ENCODE measurements at regions not wholly inside any gene's neighbourhood (a gene's known extent, or its start where the extent isn't known, plus 50 kb on each side); places are given as distances from the start of the nearest gene placed in this dataset.
"Not testable (repeated sequence)": the region's sequence is repeated elsewhere in the genome, so short reads cannot be mapped to it uniquely, and the experiment has no call there.

DNA sequence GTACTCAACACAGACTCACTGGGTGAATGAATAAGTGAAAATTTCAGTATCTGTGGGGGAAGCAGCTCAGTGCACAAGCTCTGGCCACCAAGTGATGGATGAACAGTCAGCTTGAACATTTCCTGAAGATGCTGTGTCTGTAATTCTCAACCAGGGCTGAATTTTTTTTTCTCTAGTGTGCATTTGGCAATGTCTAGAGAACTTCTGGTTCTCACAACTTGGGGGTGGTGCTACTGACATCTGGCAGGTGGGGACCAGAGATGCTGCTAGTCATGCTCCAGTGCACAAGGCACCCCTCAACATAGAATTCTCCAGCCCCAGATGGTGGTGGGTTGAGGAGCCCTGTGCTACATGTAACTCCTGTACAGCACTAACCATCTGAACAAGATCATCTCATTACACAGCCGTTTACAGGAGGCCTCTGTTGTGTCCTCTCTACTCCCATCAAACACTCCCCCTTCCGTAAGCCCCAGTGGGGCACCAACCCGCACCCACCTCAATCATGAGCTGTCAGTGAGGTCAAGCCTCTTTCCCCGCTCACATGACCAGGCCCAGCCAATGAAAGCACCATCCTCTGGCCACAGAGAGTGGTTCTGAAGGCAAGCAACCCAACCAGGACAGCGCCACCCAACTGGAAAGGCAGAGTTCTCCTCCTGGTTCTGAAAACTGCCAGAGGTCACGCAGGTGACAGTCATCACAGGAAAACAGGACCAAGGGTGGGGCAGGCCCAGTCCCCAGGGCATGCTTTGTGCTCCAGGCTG is 103.9 kb upstream of the PMEPA1 start:
- no peak for DNase-seq

DNA sequence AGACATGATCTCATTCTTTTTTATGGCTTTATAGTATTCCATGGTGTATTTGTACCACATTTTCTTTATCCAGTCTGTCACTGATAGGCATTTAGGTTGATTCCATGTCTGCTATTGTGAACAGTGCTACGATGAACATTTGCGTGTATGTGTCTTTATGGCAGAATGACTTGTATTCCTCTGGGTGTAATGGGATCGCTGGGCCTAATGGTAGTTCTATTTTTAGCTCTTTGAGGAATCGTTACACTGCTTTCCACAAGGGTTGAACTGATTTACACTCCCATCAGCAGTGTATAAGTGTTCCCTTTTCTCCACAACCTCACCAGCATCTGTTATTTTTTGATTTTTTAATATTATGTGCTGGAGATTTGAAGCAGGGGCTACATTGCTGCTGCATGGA is 102.8 kb upstream of the PMEPA1 start:
- DNase-seq = not testable (repeated sequence)

DNA sequence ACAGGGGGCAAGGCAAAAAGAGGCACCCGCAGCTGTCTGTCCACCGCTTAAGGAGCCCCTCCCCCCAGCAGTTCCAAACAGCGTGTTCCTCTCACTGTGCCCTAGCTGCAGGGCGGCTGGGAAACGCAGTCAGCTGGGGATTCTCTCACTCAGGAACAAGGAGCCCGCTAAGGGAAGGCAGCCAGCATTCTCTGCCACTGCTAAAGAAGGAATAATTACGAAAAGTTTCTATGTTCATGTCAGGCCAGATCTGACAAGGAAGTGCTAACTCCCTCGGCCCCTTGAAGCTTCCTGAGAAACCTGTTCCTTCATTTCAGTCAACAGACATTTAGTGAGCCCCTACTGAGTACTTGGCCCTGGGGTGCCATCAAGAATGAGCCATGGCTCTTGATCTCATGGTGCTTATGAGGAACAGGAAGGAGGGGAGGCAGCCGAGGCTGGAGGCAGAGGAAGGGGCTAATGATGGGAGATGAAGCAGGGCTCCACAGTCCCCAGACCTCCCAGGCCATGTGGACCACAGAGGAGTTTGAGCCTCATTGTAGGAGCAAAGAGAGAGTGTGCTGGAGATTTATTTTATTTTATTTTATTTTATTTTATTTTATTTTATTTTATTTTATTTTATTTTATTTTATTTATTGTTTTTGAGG is 101.7 kb upstream of the PMEPA1 start:
- no peak for DNase-seq

DNA sequence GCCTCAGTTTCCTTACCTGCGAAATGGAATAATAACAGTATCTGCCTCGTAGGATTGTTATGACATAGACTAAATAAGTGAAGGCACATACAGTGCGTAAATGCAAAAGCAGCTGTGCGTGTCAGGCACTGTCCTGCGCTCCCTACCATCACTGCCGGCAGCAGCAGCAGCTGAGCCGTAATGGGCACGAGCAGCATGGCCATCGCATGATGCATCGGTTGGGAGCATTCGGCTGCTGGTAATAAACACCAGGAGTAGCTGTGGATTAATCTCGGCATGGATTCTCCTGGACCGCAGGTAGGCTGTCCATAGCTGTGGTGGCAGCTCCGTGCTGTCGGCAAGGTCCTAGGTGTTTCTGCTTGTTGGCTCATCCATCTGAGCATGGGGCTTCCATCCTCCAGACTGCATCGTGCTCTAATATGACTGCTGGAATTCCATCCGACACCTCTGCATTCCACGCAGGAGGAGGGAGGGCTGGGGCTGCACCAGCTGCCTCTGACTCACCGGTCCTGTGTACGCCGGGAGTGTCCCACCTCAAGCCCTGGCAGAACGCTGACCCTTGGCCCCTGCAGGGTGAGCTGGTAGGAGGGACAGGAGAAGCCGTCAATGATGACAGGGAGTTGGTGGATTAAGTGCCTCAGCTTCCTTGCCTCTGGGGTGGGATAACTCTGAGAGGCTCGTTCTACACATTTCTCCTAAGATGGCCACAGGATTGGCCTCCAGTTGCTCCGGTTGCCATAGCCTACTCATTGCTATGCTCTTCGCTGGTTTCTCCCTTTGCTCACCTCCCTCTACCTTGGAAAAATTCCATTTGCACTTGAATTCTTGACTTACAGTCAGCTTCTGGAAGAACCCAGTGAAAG is 100.9 kb upstream of the PMEPA1 start:
- no peak for DNase-seq

DNA sequence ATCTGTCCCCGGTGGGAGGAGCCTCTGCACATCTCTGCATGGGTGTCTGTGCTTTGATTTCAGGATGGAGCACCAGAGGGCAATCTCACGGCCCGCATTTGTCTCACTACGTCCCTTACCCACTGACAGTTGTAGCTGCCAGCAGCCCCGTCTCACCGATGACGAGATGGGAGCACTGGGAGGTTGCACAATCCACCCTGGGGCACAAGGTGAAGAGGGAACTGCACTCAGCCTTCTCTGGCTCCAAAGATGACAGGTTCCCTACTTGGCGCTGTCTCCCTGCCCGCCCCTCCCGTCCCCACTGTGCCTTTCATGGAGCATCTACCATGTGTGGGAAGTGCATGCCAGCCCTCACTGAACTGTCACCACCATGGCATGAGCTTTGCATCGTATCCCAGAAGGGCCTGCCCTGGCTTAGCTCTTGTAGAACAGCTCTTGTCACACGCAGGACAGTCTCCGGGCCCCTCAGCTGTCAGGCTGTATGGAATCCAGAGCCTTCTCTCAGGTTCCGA is 99.9 kb upstream of the PMEPA1 start:
- no peak for DNase-seq

DNA sequence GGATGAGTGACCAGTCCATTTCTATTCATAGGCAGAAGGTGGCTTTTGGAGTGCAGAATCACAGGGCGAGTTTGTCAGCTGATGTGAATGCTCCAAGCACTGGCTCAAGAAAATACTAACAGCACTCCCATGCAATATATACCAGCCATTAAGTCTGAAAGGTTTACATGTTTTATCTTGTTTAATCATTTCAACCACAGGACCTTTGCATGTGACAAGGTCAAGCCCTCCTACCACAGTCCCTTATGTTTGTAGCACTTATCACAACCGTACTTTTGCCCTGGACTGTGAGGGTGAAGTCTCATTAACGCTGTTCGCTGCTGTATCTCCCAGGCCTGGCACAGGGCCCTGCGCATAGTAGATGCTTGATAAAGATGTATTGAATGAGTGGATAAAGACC is 99.3 kb upstream of the PMEPA1 start:
- DNase-seq = no peak

DNA sequence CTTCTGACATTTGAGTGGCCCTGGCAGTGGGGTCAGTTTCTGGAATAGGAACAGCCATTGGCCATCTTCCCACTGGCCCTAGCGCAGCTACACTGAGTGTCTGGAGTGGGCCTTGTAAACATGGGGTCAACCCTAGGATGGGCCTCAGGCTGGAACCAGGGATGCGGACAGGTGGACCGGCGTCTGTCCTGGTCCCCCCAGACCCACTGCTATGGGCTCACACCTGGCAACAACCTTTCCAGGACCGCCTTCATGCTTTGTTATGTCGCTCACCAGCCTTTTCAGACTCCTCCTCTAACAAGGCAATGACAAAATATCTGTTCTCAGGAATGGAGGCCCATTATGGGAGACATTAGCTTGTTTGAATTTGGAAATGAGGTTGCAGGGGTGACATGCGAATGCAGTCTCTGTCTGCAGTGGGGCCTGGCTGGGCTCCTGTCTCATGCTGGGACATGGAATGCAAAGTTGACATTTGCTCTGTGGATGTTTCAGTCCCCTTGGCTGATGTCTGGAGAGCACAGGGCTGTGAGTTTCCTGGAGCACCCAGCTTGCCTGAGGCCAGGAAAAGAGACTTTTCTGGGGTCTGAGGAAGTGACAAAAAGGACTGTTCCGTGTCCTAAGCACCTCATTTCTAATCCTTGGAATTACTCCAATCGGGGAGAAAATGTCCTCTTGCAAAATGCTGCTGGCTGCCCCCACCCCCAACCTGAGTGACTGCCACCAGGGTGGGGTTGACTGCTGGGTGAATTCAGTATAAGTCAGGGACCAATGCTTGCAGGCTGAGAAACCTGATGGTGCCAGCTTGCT is 98.7 kb upstream of the PMEPA1 start:
- no peak for DNase-seq

DNA sequence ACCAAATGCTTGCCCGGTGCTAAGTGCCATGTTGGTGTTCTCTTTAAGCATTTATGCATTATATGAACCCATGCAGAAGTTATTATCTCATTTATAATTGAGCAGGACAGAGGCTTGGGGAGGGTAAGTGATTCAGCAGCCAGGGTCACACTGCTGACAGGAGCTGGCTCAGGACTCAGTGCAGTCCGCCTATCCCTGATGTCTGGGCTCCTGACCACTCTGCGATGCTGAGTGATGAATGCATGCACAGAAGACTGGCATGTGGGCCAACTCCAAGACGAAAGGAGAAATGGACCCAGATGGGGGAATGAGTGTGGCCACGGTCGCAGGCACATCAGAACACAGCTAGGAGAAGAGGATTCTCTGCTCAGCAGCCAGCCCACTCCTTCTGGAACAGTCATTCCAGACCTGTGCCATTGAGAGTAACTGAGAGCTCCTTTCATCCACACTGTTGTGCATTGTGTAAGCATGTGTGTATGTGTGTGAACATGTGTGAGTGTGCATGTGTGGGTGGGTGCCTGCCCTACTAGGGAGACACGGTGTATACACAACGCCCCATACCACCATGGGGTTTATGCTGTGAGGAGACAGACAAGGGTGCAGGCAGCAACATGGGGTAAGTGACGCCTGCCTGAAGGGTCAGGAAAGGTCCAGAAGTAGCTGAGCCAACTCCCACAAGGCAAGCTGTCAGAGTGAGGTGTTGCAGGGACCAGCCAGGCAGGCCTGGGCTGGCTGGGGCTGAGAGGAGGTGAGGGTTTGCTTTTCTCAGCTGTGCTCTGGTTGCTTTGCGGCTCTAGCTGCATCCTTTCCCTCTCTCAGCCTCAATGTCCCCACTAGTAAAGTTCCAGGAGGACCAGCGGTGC is 97.8 kb upstream of the PMEPA1 start:
- no peak for DNase-seq

DNA sequence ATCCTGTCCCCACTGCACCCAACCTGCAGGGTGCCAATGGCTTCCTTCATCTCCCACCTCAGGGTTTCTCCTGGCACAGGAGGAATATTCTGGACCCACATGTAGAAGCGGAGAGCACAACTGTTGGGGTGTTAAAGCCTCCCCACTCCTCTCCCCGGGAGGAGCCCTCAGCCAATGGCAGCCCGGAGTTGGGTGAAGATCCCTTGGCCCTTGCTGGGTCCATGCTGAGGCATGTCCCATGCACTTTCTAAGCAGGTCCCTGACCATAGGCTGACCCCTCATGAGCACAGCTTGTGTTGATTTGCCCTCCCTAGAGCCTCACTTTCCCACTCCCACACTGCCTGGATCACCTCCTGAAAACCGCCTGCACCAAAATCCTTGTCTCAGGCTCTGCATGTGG is 97.2 kb upstream of the PMEPA1 start:
- no peak for DNase-seq

DNA sequence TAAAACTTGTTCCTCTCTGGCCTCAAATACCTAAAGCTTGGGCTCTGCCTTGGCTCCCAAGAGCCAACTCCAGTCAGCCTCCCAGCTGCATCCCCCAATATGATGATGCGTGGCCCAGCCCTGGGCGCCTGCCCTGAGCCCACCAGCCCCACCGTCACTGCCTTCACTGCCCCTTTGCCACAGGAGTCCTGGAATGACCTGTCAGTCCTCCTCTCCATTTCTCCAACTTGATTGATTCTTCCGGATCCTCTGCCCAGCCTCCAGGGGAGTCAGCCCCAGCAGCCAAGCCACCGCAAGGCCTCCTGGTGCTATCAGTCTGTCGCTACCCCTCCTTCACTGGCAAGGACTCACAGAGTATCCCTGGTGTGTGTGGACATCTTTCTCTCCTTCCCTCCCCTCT is 96.7 kb upstream of the PMEPA1 start:
- no peak for DNase-seq

DNA sequence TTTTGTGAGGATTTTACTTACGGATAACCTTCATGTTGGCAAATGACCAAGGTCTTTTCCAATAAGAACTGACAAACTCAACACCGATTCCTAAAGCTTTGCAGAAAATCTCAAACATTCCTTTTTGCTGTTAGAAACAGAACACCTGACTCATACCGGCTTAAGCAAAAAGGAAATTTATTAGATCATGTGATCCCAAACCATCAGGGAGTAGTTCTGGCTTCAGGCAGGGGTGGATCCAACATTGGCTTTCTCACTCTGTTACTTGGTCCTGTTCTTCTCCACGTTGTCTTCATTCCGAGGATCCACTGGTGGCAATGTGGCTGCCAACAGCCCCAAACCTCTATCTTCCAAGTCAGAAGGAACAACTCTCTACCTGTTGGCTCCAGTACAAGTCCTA is 95.9 kb upstream of the PMEPA1 start:
- no peak for DNase-seq

DNA sequence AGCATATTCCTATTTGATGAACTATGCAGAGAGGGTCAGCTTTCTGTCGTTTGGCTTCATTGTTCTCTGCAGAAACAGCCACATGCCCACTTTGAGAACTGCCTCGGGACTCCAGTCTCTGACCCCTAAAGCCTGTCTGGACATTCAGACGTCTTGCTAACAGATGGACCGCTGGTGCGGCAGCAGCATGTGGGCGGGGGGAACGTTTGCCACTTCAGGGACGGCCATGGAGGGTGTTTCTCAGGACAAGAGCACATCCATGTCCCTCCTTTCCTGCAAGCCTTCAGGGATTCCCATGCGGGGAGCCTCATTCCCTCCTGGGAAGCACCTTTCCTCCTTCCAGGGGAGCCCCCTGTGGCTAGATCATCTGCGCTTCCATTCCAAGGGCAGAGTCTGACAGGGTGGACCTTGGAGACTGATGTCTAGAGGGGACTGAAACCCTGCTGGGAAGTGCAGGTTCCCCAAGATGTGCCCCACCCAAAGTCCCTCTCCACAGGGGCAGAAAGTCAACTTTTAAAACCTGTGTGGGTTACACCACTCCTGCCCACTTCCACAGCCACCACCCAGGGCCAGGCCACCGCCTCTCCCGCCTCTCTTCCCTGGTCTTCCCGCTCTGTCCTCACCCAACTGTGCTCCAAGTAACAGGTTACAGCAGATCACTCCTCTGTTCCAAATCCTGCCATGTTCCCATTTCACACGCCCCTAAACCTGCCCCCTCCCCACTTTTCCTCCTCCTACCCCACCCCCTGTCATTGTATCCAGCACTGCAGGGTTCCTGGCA is 94.8 kb upstream of the PMEPA1 start:
- DNase-seq = no peak

DNA sequence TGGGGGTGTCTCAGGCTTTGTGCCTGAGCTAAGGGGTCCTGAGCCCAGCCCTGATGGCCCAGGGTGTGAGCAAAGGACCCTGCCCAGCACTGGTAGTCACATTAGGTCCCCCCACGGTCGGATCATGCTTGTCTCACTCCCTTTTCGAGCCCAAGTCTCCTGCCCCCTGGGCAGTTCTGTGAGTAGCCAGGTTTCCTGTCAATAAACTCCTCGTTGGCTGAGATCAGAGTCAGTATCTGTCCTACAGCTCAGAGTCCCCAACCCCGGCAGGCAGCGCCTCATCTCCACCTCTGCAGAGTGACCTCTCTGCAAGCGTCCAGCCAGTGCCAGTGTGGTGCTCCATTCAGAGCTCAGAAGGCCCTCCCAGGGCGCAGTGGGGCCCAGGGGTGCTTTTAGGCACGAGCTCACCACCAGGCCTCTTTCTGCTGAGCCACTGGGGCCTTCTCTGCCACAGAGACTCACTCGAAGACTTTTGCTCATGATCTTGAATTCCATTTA is 93.7 kb upstream of the PMEPA1 start:
- no peak for DNase-seq

DNA sequence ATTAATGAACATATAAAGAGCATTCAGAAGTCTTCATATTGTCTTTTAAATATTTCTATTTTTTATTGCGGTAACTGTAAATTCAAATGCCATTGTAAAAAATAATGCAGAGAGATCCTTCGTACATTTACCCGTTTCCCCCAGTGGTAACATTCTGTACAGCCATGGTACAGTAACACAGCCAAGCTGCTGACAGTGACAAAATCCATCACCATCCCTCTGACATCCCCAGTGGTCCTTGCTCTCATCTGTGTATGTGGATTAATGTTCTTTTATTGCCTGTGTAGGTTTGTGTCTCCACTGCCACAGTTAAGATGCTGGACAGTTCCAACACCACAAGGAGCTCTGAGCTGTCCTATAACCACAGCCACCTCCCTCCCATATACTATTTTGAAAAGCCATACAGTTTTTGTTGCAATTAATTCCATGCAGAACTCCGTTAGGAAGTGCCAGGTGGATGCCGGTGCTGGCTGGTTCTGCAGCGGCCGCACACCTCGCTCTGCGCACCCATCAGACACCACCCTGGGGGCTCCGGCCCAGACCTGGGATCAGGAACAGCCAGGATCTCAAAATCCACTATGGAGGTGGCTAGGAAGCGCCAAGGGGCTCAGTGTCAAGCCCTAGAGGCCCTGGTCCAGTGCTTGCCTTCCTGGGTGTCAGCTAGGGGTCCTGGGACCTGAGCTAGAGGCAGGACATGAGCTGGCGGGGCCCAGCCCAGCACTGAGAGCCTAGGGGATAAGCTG is 93.1 kb upstream of the PMEPA1 start:
- no peak for DNase-seq

DNA sequence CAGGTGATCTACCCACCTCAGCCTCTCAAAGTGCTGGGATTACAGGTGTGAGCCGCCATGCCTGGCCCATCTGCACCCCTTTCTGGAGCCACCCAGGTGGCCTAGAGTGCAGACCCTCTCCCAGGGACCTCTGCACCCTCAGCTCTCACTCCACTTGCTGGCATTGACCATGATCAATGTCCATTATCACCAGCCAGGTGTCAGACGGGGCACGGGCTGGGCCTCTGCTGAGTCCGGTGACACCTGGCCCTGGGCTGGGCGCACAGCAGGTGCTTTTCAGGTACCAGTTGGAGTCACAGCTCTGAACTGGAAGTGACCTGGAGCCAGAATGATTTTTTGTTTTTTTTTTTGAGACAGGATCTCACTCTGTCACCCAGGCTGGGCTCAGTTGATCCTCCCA is 91.8 kb upstream of the PMEPA1 start:
- DNase-seq = no peak

DNA sequence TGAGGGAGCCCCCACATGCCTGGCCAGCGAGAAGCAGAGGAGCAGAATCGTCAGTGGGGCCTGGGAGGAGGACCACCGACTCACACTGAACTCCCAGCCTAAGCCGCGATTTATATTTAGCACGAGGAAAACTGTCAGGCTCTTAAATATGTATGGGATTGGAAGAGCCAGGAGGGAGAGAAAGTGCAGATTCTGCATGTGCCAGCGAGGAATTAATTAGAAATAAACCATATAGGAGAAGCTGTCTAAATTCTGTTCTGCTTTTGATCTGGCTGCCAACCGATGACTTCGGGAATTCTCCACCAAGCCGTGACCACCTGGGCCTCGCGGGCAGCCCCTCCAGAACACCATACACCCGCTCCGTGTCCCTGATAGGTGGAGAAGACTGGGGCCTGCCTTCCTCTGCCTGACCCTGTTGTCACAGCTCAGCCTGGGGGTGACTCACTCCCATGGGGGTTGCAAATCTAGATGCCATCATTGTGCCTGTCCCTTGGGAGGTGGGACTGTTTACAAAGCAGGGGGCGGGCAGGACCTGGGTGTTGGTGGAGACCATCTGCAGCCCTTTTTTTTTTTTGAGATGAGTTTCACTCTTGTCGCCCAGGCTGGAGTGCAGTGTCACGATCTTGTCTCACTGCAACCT is 91.1 kb upstream of the PMEPA1 start:
- DNase-seq = no peak

DNA sequence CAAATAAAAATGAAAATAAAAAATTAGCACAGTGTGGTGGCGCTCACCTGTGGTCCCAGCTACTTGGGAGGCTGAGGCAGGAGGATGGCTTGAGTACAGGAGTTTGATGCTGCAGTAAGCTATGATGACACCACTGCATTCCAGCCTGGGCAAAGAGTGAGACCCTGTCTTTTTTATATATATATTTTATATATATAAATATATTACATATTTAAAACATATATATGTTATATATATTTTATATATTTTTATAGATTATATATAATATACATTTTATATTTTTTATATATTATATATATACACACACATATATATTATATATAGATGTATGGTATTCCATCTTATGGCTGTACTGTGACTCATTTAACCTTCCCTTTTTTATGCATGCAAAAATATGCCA is 87.6 kb upstream of the PMEPA1 start:
- DNase-seq = no peak

DNA sequence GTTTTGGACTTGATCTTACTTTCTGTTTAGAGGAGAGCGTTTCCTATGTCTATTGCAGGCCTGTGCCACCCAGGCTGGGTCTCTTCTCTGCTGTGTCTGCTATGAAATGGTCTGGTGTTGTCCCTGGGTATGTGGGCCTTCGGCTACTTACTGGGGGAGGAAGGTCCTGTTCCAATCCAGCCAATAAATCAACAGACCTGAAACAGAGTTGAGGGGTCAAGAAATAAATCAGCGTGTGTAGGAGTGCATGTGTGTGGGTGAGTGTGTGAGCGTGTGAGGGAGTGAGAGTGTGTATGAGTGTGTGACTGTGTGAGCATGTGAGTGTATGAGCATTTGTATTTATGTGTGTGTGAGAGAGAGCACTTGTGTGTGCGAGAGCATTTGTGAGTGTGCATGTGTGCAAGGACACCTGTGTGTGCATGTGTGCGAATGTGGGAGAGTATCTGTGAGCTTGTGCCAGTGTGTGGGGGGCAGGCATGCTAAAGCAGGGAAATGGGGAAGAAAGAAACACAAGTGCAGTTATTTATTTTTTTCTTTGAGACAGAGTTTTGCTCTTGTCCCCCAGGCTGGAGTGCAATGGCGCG is 86.3 kb upstream of the PMEPA1 start:
- DNase-seq = no peak

DNA sequence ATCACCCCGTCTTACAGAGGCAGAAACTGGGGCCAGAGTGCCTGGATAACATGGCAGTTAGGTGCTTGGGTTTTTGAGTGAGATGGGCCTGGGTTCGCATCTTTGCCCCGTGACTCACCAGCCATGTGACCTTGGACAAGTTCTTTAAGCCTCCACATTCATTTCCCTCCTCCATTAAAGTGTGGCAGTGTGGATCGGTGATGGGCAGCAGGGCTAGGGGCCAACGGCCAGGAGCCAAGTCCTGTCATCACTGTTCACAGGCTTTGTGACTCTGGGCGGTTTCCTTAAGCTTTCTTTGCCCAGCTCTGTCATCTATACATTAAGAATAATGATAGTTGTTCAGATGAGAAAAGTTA is 85.5 kb upstream of the PMEPA1 start:
- no peak for DNase-seq

Measured in CD4-positive, alpha-beta T cell treated with Interleukin-4 for 4 hours (primary cell).